ENCODE measurements at regions not wholly inside any gene's neighbourhood (a gene's known extent, or its start where the extent isn't known, plus 50 kb on each side); places are given as distances from the start of the nearest gene placed in this dataset.
A peak's percentile ranks its signal among the peaks of the same experiment; 100 is the strongest.

- no peak overlapping the region for H3K4me3 ChIP-seq (replicated peaks; ENCODE audit: low read depth, low read length)
- TF ChIP-seq CTCF (IDR thresholded peaks at IDR 0.05; ENCODE audit: low read length, missing control alignments) = no peak
- no peak for DNase-seq (ENCODE audit: low read depth)
These were observed 471.5 kb downstream of the EPHA4 start for GRCh38 chr2:221100467-221101089.

- TF ChIP-seq CTCF (IDR thresholded peaks at IDR 0.05; ENCODE audit: low read length, missing control alignments) = no peak
- no peak for DNase-seq (ENCODE audit: low read depth)
- H3K4me3 ChIP-seq (replicated peaks; ENCODE audit: low read depth, low read length) = no peak overlapping the region
These were observed 469.0 kb downstream of the EPHA4 start for GRCh38 chr2:221102896-221103688.

- DNase-seq (ENCODE audit: low read depth) = peak; percentile 6
- H3K4me3 ChIP-seq (replicated peaks; ENCODE audit: low read depth, low read length) = no peak overlapping the region
- TF ChIP-seq CTCF (IDR thresholded peaks at IDR 0.05; ENCODE audit: low read length, missing control alignments) = no peak
These were observed 468.2 kb downstream of the EPHA4 start for GRCh38 chr2:221103930-221104329.

GRCh38 chr2:221104361-221104811, 467.7 kb downstream of the EPHA4 start:
- no peak overlapping the region for H3K4me3 ChIP-seq (replicated peaks; ENCODE audit: low read depth, low read length)
- no peak for TF ChIP-seq CTCF (IDR thresholded peaks at IDR 0.05; ENCODE audit: low read length, missing control alignments)
- DNase-seq (ENCODE audit: low read depth) = peak; percentile 29

GRCh38 chr2:221106241-221106640, 465.9 kb downstream of the EPHA4 start:
- H3K4me3 ChIP-seq (replicated peaks; ENCODE audit: low read depth, low read length) = no peak overlapping the region

GRCh38 chr2:221107424-221107823, 464.7 kb downstream of the EPHA4 start:
- DNase-seq (ENCODE audit: low read depth) = no peak
- TF ChIP-seq CTCF (IDR thresholded peaks at IDR 0.05; ENCODE audit: low read length, missing control alignments) = no peak

More at GRCh38 chr2:221106241-221106640, 465.9 kb downstream of the EPHA4 start:
- no peak for DNase-seq (ENCODE audit: low read depth)
- no peak for TF ChIP-seq CTCF (IDR thresholded peaks at IDR 0.05; ENCODE audit: low read length, missing control alignments)

More at GRCh38 chr2:221107424-221107823, 464.7 kb downstream of the EPHA4 start:
- H3K4me3 ChIP-seq (replicated peaks; ENCODE audit: low read depth, low read length) = no peak overlapping the region
